ENCODE measurements at regions not wholly inside any gene's neighbourhood (a gene's known extent, or its start where the extent isn't known, plus 50 kb on each side); places are given as distances from the start of the nearest gene placed in this dataset.

GRCh38 chr4:86532851-86533250 is 61.3 kb upstream of the PTPN13 start:
- TF ChIP-seq EZH2 (IDR thresholded peaks at IDR 0.05; ENCODE audit: low read length) (no peak), CTCF (optimal IDR thresholded peaks at IDR 0.05 in 1 of 3, IDR thresholded peaks at IDR 0.05 in 1 of 3, conservative IDR thresholded peaks at IDR 0.05 in 1 of 3; ENCODE audit: extremely low read depth in 1 of 3, insufficient read depth in 2 of 3, low read length in 3 of 3) (no peak)
- no peak overlapping the region for H3K4me2 ChIP-seq (ENCODE audit: control insufficient read depth, extremely low read depth, insufficient read depth, low read depth, low read length)
- no peak overlapping the region for H3K4me3 ChIP-seq (ENCODE audit: control insufficient read depth in 2 of 3, extremely low read depth in 1 of 3, insufficient read depth in 2 of 3, low read depth in 1 of 3, low read length in 3 of 3)
- no peak overlapping the region for H3K9ac ChIP-seq (ENCODE audit: control insufficient read depth, extremely low read depth, insufficient read depth, low read length)
- H3K27ac ChIP-seq (ENCODE audit: control insufficient read depth, insufficient read depth, low read length): no peak overlapping the region
- H3K4me1 ChIP-seq (ENCODE audit: control insufficient read depth, extremely low read depth, insufficient read depth, low read length): no peaks in the 10 kb centered on the region
- no peaks in the 10 kb centered on the region for H3K9me1 ChIP-seq (ENCODE audit: control insufficient read depth, extremely low read depth, insufficient read depth, low read length)
- H2AFZ ChIP-seq (ENCODE audit: control insufficient read depth, low read length): no peak overlapping the region
- no peaks in the 10 kb centered on the region for H3K79me2 ChIP-seq (ENCODE audit: control insufficient read depth, insufficient read depth, low read length)
- H4K20me1 ChIP-seq (ENCODE audit: control insufficient read depth, extremely low read depth, insufficient read depth, low read length): no peaks in the 10 kb centered on the region
- H3K36me3 ChIP-seq (ENCODE audit: control insufficient read depth in 2 of 2, extremely low read depth in 1 of 2, insufficient read depth in 2 of 2, low read length in 2 of 2): no peaks in the 10 kb centered on the region
- DNase-seq (ENCODE audit: low read depth, low spot score) (no peak), FAIRE-seq (no peak)
- no peaks in the 10 kb centered on the region for H3K27me3 ChIP-seq (ENCODE audit: control insufficient read depth, extremely low read depth, insufficient read depth, low read length)
- dilution Hi-C loops (cut with MboI; ENCODE audit: extremely low pct_ligation_motif_present, low sequenced_read_pairs): no loop called here
- H3K9me3 ChIP-seq (ENCODE audit: control insufficient read depth, low read depth, low read length): no peaks in the 10 kb centered on the region

GRCh38 chr4:86536151-86536550 is 58.0 kb upstream of the PTPN13 start:
- H3K27ac ChIP-seq (ENCODE audit: control insufficient read depth, insufficient read depth, low read length): no peak overlapping the region
- no peak overlapping the region for H3K9ac ChIP-seq (ENCODE audit: control insufficient read depth, extremely low read depth, insufficient read depth, low read length)
- no peaks in the 10 kb centered on the region for H3K4me1 ChIP-seq (ENCODE audit: control insufficient read depth, extremely low read depth, insufficient read depth, low read length)
- H3K9me3 ChIP-seq (ENCODE audit: control insufficient read depth, low read depth, low read length): no peaks in the 10 kb centered on the region
- DNase-seq (ENCODE audit: low read depth, low spot score): no peak
- dilution Hi-C loops (cut with MboI; ENCODE audit: extremely low pct_ligation_motif_present, low sequenced_read_pairs): no loop called here
- no peak for TF ChIP-seq EZH2 (IDR thresholded peaks at IDR 0.05; ENCODE audit: low read length)
- TF ChIP-seq CTCF (optimal IDR thresholded peaks at IDR 0.05 in 1 of 3, IDR thresholded peaks at IDR 0.05 in 1 of 3, conservative IDR thresholded peaks at IDR 0.05 in 1 of 3; ENCODE audit: extremely low read depth in 1 of 3, insufficient read depth in 2 of 3, low read length in 3 of 3): no peak
- no peaks in the 10 kb centered on the region for H4K20me1 ChIP-seq (ENCODE audit: control insufficient read depth, extremely low read depth, insufficient read depth, low read length)
- H3K36me3 ChIP-seq (ENCODE audit: control insufficient read depth in 2 of 2, extremely low read depth in 1 of 2, insufficient read depth in 2 of 2, low read length in 2 of 2): no peaks in the 10 kb centered on the region
- no peak for FAIRE-seq
- no peak overlapping the region for H2AFZ ChIP-seq (ENCODE audit: control insufficient read depth, low read length)
- H3K79me2 ChIP-seq (ENCODE audit: control insufficient read depth, insufficient read depth, low read length): no peaks in the 10 kb centered on the region
- H3K4me3 ChIP-seq (ENCODE audit: control insufficient read depth in 2 of 3, extremely low read depth in 1 of 3, insufficient read depth in 2 of 3, low read depth in 1 of 3, low read length in 3 of 3): no peak overlapping the region
- no peak overlapping the region for H3K4me2 ChIP-seq (ENCODE audit: control insufficient read depth, extremely low read depth, insufficient read depth, low read depth, low read length)
- H3K9me1 ChIP-seq (ENCODE audit: control insufficient read depth, extremely low read depth, insufficient read depth, low read length): no peaks in the 10 kb centered on the region
- H3K27me3 ChIP-seq (ENCODE audit: control insufficient read depth, extremely low read depth, insufficient read depth, low read length): no peaks in the 10 kb centered on the region

All from keratinocyte (primary cell).